Endothelial cell of umbilical vein (primary cell): ENCODE measurements at regions not wholly inside any gene's neighbourhood (a gene's known extent, or its start where the extent isn't known, plus 50 kb on each side); places are given as distances from the start of the nearest gene placed in this dataset.

Experiments used
- BruUV-seq: library from RNA; stranded (reverse); fragments of 400-500 nt; replicated peaks from 2 replicates; lab custom pipeline; 2021; lab: Mats Ljungman, UMichigan
- CTCF ChIA-PET: fragments of 300-600, 350-600 bp; sonication (Branson Sonifier 250); formaldehyde crosslinking; loops from one replicate; lab custom pipeline; 2021; ENCODE audit warnings: antibody characterized with exemption, inconsistent platforms; lab: Charles Lee
- POLR2A ChIA-PET: fragments of 300-600, 350-600 bp; sonication (Branson Sonifier 250); formaldehyde crosslinking; loops from one replicate; lab custom pipeline; 2021; ENCODE audit warnings: antibody characterized with exemption, inconsistent platforms; lab: Charles Lee
- DNase-seq: peaks from one replicate; pipeline ENCODE4 v3.0.0-alpha.2; 2011; ENCODE audit warnings: low read depth, low spot score
- FAIRE-seq: peaks from 2 replicates; lab custom pipeline; 2011; peaks lifted over from hg19 to GRCh38; lab: Jason Lieb, UNC
- H2AFZ ChIP-seq: 2 replicates; pipeline ENCODE4 v1.6.0; 2012; ENCODE audit warnings: low read depth, low read length, control low read depth, inconsistent platforms
- H3K27ac ChIP-seq: 2 replicates; pipeline ENCODE4 v1.5.1; 2011; ENCODE audit warnings: low read depth, mild to moderate bottlenecking, control low read depth, low read length, moderate library complexity; ENCODE audit not compliant: insufficient read depth
- H3K27me3 ChIP-seq, 2 experiments: 2 replicates each; pipeline versions ENCODE4 v1.6.0 to v1.6.1; 2011; ENCODE audit warnings: low read length in 2 of 2, mixed read lengths in 1 of 2; ENCODE audit not compliant: control insufficient read depth in 2 of 2, insufficient read depth in 2 of 2
- H3K36me3 ChIP-seq, 2 experiments: 2 replicates in 1 of 2; 3 replicates in 1 of 2; pipeline ENCODE4 v1.5.1; 2011; ENCODE audit warnings: low read length in 2 of 2, mild to moderate bottlenecking in 1 of 2, moderate library complexity in 1 of 2; ENCODE audit not compliant: control insufficient read depth in 2 of 2, insufficient read depth in 2 of 2; ENCODE audit errors: extremely low read depth in 1 of 2
- H3K4me1 ChIP-seq: 3 replicates; pipeline ENCODE4 v1.5.1; 2011; ENCODE audit warnings: mild to moderate bottlenecking, low read length; ENCODE audit not compliant: control insufficient read depth, insufficient read depth; ENCODE audit errors: extremely low read depth
- H3K4me2 ChIP-seq: 2 replicates; pipeline ENCODE4 v1.6.1; 2011; ENCODE audit warnings: low read length, control low read depth, mixed read lengths; ENCODE audit not compliant: insufficient read depth
- H3K4me3 ChIP-seq, 3 experiments: fragments of 200-600 bp in 1 of 3; sonication (generic), shearing (Covaris generic) in 1 of 3; replicated peaks in 1 of 3; 2 replicates each; pipeline ENCODE4 v1.5.1; 2011 to 2016; ENCODE audit warnings: control low read depth in 3 of 3, low read length in 3 of 3, mild to moderate bottlenecking in 2 of 3, inconsistent platforms in 1 of 3, low read depth in 1 of 3, moderate library complexity in 1 of 3; ENCODE audit not compliant: insufficient read depth in 1 of 3
- H3K79me2 ChIP-seq: 2 replicates; pipeline ENCODE4 v1.6.0; 2012; ENCODE audit warnings: low read length, inconsistent platforms; ENCODE audit not compliant: control insufficient read depth, insufficient read depth
- H3K9ac ChIP-seq: replicated peaks from 2 replicates; pipeline ENCODE3; 2011; ENCODE audit warnings: low read length, control low read depth; ENCODE audit not compliant: insufficient read depth; ENCODE audit errors: extremely low read depth
- H3K9me1 ChIP-seq: replicated peaks from 3 replicates; pipeline ENCODE4 v1.6.0; 2011; ENCODE audit warnings: mild to moderate bottlenecking, low read length; ENCODE audit not compliant: control insufficient read depth, insufficient read depth; ENCODE audit errors: extremely low read depth
- H3K9me3 ChIP-seq: replicated peaks from 2 replicates; pipeline ENCODE4 v1.5.1; 2012; ENCODE audit warnings: low read length, inconsistent platforms; ENCODE audit not compliant: control insufficient read depth, insufficient read depth
- H4K20me1 ChIP-seq: replicated peaks from 2 replicates; pipeline ENCODE3; 2011; ENCODE audit warnings: mild to moderate bottlenecking, low read length; ENCODE audit not compliant: control insufficient read depth, insufficient read depth; ENCODE audit errors: extremely low read depth
- CTCF ChIP-seq, 2 donors: IDR thresholded peaks; 1 replicate in 1 of 2; 2 replicates in 1 of 2; pipeline ENCODE4 v1.5.1; 2011; ENCODE audit warnings: low read length in 2 of 2, mild to moderate bottlenecking in 2 of 2, moderate library complexity in 2 of 2, control low read depth in 1 of 2, inconsistent platforms in 1 of 2, low read depth in 1 of 2; ENCODE audit not compliant: insufficient read depth in 1 of 2; ENCODE audit errors: extremely low read depth in 1 of 2
- EZH2 ChIP-seq: IDR thresholded peaks from 2 replicates; pipeline ENCODE4 v1.6.1; 2012; ENCODE audit warnings: borderline replicate concordance, low read depth, mild to moderate bottlenecking, moderate library complexity, low read length, inconsistent platforms; ENCODE audit not compliant: severe bottlenecking
- FOS ChIP-seq: IDR thresholded peaks from 2 replicates; pipeline ENCODE4 v1.6.1; 2011; ENCODE audit warnings: mild to moderate bottlenecking, low read length, moderate library complexity, borderline replicate concordance; ENCODE audit not compliant: insufficient read depth
- GATA2 ChIP-seq: IDR thresholded peaks from 2 replicates; pipeline ENCODE4 v1.7.0; 2011; ENCODE audit warnings: low read depth, mild to moderate bottlenecking, moderate library complexity, mixed read lengths, low read length; ENCODE audit not compliant: insufficient read length, insufficient read depth
- JUN ChIP-seq: IDR thresholded peaks from 2 replicates; pipeline ENCODE4 v1.6.1; 2011; ENCODE audit warnings: borderline replicate concordance, low read depth; ENCODE audit not compliant: insufficient read length, insufficient read depth
- MAX ChIP-seq: IDR thresholded peaks from 2 replicates; pipeline ENCODE4 v1.6.1; 2011; ENCODE audit not compliant: insufficient read depth, insufficient read length
- MYC ChIP-seq: IDR thresholded peaks from one replicate; pipeline ENCODE4 v1.6.1; 2011; ENCODE audit warnings: mild to moderate bottlenecking, low read depth, low read length
- POLR2A ChIP-seq: IDR thresholded peaks from 2 replicates; pipeline ENCODE4 v1.6.1; 2012; ENCODE audit warnings: low read depth, mild to moderate bottlenecking, control low read depth, low read length
- POLR2AphosphoS5 ChIP-seq: IDR thresholded peaks from 2 replicates; pipeline ENCODE4 v1.6.1; 2012; ENCODE audit warnings: low read depth, mild to moderate bottlenecking, control low read depth, low read length, moderate library complexity; ENCODE audit not compliant: insufficient read depth
- dilution Hi-C: fragments of 300-500 bp; cut with MboI; formaldehyde crosslinking; loops from one replicate; pipeline ENCODE4 v1.15.0; 2019; ENCODE audit warnings: low sequenced_read_pairs; ENCODE audit not compliant: extremely low pct_ligation_motif_present
- intact Hi-C: fragments of 100-400 bp; cut with micrococcal nuclease; formaldehyde crosslinking; loops from one replicate; pipeline ENCODE4 v1.10.0; 2022

GRCh38 chr2:207356567-207356966 lies 173.2 kb upstream of the CREB1 start:
- no TSS peak for BruUV-seq
- no peak overlapping the region for H3K4me3 ChIP-seq
- intact Hi-C loops: no loop called here
- no peak overlapping the region for H3K27ac ChIP-seq
- no peak overlapping the region for H2AFZ ChIP-seq
- CTCF ChIA-PET: interaction anchor here (1.5 to 1.7 kb wide), 2 partner anchors 12 to 20 kb away, joined by 3 to 4 read pairs; no protein-coding TSS in a partner anchor
- no peaks in the 10 kb centered on the region for H3K9me1 ChIP-seq
- H3K9me3 ChIP-seq: no peaks in the 10 kb centered on the region
- H3K36me3 ChIP-seq: no peaks in the 10 kb centered on the region
- no peaks in the 10 kb centered on the region for H3K79me2 ChIP-seq
- H3K4me1 ChIP-seq: no peaks in the 10 kb centered on the region
- POLR2A ChIA-PET: no interaction called here
- no peak overlapping the region for H3K4me2 ChIP-seq
- FAIRE-seq (no peak), DNase-seq (no peak)
- dilution Hi-C loops: no loop called here
- H4K20me1 ChIP-seq: no peaks in the 10 kb centered on the region
- TF ChIP-seq MYC: no peak
- TF ChIP-seq GATA2: no peak
- TF ChIP-seq FOS: no peak
- no peak for TF ChIP-seq MAX
- TF ChIP-seq JUN: no peak
- TF ChIP-seq POLR2AphosphoS5: no peak
- no peak for TF ChIP-seq EZH2
- TF ChIP-seq POLR2A: no peak
- TF ChIP-seq CTCF (IDR thresholded peaks at IDR 0.05; ENCODE audit: extremely low read depth in 1 of 2, insufficient read depth in 1 of 2, low read depth in 1 of 2, low read length in 2 of 2): no peak
- no peaks in the 10 kb centered on the region for H3K27me3 ChIP-seq
- no peak overlapping the region for H3K9ac ChIP-seq
